ENCODE measurements at regions not wholly inside any gene's neighbourhood (a gene's known extent, or its start where the extent isn't known, plus 50 kb on each side); places are given as distances from the start of the nearest gene placed in this dataset.

DNA sequence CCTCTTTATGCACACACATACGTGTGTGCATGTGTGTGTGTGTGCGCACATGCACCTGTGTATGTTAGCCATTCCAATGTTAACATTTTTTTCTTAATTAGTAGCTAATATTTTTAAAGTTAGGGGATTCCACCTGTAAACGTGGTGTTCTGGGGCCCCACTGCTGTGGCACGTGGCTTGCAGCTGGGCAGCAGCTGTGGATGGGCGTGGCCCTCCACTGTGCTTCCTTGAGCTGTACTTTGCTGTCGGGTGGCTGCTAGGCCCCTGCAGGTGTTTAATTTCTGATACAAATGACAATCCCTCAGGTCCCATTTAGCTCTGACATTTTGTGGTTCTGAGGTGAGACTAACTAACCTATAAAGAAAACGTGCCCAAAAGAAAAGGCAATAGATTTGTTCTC lies 58.9 kb upstream of the GJB6 start:
- TF ChIP-seq, protein P1, sequence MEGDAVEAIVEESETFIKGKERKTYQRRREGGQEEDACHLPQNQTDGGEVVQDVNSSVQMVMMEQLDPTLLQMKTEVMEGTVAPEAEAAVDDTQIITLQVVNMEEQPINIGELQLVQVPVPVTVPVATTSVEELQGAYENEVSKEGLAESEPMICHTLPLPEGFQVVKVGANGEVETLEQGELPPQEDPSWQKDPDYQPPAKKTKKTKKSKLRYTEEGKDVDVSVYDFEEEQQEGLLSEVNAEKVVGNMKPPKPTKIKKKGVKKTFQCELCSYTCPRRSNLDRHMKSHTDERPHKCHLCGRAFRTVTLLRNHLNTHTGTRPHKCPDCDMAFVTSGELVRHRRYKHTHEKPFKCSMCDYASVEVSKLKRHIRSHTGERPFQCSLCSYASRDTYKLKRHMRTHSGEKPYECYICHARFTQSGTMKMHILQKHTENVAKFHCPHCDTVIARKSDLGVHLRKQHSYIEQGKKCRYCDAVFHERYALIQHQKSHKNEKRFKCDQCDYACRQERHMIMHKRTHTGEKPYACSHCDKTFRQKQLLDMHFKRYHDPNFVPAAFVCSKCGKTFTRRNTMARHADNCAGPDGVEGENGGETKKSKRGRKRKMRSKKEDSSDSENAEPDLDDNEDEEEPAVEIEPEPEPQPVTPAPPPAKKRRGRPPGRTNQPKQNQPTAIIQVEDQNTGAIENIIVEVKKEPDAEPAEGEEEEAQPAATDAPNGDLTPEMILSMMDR (conservative IDR thresholded peaks at IDR 0.05; ENCODE audit: low read length) = no peak
- no peak overlapping the region for H3K4me3 ChIP-seq (ENCODE audit: low read length)
- no peak for DNase-seq (ENCODE audit: low read depth)

DNA sequence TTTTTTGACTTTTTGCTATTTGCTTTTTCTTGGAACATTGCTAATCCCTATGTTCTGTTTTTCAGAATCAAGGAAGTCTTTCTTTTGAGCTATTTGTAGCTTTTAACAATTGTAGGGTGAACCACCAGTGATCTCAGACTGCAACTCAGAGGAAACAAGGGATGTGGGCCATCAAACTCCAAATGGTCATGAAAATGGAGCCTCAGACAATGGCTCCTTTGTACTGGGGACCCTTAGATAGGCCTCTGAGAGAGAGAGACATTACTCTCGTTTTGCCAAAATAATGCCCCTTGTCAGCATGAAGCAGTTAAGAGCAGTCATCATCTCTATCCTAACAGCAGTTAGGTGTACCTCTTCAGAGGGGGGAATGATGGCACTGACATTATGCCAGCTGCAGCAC lies 56.4 kb upstream of the GJB6 start:
- no peak overlapping the region for H3K4me3 ChIP-seq (ENCODE audit: low read length)
- no peak for DNase-seq (ENCODE audit: low read depth)
- TF ChIP-seq, protein P1 (conservative IDR thresholded peaks at IDR 0.05; ENCODE audit: low read length) = no peak

DNA sequence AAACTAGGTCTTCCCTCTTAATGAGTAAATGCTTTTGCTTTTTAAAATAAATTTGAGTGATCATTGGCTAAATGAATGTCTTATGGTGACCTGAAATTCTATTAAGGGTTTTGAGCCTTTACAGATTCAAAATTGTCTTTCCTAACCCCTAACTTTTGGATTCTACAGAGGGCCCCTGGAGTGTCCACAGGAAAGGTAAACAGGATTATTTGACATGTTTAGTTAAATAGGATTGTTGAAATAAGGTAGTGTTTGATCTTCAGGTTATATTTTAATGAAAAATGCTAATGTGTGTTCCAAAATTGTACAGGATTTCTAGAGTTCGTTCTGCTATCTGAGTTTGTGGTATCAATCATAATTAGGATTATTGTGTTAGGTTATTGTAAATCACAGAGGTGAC lies 55.9 kb upstream of the GJB6 start:
- no peak overlapping the region for H3K4me3 ChIP-seq (ENCODE audit: low read length)
- DNase-seq (ENCODE audit: low read depth) = no peak
- TF ChIP-seq, protein P1 (conservative IDR thresholded peaks at IDR 0.05; ENCODE audit: low read length) = no peak

DNA sequence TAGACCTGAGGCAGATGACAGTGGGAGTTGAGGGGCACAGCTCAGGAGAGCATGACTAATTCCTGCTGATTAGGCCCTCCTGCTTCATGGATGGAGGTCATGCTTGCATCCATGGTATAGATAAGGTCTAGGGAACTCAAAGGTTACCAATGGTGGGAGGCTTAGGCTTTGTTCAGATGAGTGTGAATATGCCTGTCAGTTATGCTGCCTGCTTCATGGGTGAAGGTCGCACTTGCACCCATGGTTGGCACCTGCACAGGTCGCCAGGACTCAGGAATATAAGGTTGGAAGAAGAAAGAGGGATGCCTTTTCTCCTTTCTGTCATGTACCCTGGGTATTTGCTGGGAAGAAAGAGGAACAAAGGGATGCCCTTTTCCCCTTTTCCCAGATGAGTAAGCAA lies 53.4 kb upstream of the GJB6 start:
- TF ChIP-seq, protein P1 (conservative IDR thresholded peaks at IDR 0.05; ENCODE audit: low read length) = no peak
- H3K4me3 ChIP-seq (ENCODE audit: low read length) = no peak overlapping the region
- no peak for DNase-seq (ENCODE audit: low read depth)
